Neuron (in vitro differentiated cells): ENCODE measurements at regions not wholly inside any gene's neighbourhood (a gene's known extent, or its start where the extent isn't known, plus 50 kb on each side); places are given as distances from the start of the nearest gene placed in this dataset.
"Not testable (repeated sequence)": the region's sequence is repeated elsewhere in the genome, so short reads cannot be mapped to it uniquely, and the experiment has no call there.

Experiments
- H2AFZ ChIP-seq: one replicate; pipeline ENCODE4 v1.6.1; 2013; ENCODE audit warnings: low read depth, mild to moderate bottlenecking, inconsistent platforms, low read length, moderate library complexity
- H3K27me3 ChIP-seq: one replicate; pipeline ENCODE4 v1.6.1; 2013; ENCODE audit warnings: low read length; ENCODE audit not compliant: insufficient read depth
- H3K36me3 ChIP-seq: one replicate; pipeline ENCODE4 v1.6.1; 2013; ENCODE audit warnings: low read length; ENCODE audit not compliant: insufficient read depth
- H3K4me1 ChIP-seq: one replicate; pipeline ENCODE4 v1.6.1; 2013; ENCODE audit warnings: low read length; ENCODE audit not compliant: insufficient read depth
- H3K4me3 ChIP-seq: 2 replicates; pipeline ENCODE4 v1.5.1; 2013; ENCODE audit warnings: mild to moderate bottlenecking, low read length, moderate library complexity
- H3K9me3 ChIP-seq: one replicate; pipeline ENCODE4 v1.6.1; 2013; ENCODE audit warnings: low read length

DNA sequence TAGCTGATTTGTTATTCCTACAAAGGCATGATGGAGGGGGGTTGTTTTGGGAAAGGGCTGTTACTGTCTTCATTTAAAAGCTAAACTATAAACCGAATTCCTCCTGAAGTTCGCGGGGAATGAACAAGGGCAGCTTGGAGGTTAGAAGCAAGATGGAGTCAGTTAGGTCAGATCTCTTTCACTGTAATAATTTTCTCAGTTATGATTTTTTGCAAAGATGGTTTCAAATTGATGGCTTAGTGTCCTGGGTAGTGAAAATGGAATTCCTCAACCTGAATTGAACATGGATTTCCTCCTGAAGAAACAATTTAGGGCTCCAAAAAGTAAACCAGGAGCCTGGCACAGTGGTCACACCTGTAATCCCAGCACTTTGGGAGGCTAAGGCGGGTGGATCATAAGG lies 96.6 kb upstream of the SNRPN start:
- peaks cover 17% of the 10 kb centered on the region for H3K4me1 ChIP-seq
- H3K4me3 ChIP-seq = peak overlapping the region; percentile 68
- H3K27me3 ChIP-seq, H3K36me3 ChIP-seq, H2AFZ ChIP-seq, H3K9me3 ChIP-seq: not testable (repeated sequence)

- H3K36me3 ChIP-seq = no peaks in the 10 kb centered on the region
- no peaks in the 10 kb centered on the region for H3K27me3 ChIP-seq
- peak overlapping the region; percentile 68 for H3K4me3 ChIP-seq
- H3K4me1 ChIP-seq = peaks cover 17% of the 10 kb centered on the region
- no peaks in the 10 kb centered on the region for H3K9me3 ChIP-seq
- no peak overlapping the region for H2AFZ ChIP-seq
Measured at GRCh38 chr15:24858737-24859601, 95.8 kb upstream of the SNRPN start.

- Histone ChIP-seq H3K9me3 (no peaks in the 10 kb centered on the region), H3K36me3 (no peaks in the 10 kb centered on the region), H3K27me3 (no peaks in the 10 kb centered on the region), H2AFZ (no peak overlapping the region), H3K4me3 (no peak overlapping the region), H3K4me1 (peaks cover 13% of the 10 kb centered on the region)
Measured at GRCh38 chr15:24861014-24861690, 93.6 kb upstream of the SNRPN start.

DNA sequence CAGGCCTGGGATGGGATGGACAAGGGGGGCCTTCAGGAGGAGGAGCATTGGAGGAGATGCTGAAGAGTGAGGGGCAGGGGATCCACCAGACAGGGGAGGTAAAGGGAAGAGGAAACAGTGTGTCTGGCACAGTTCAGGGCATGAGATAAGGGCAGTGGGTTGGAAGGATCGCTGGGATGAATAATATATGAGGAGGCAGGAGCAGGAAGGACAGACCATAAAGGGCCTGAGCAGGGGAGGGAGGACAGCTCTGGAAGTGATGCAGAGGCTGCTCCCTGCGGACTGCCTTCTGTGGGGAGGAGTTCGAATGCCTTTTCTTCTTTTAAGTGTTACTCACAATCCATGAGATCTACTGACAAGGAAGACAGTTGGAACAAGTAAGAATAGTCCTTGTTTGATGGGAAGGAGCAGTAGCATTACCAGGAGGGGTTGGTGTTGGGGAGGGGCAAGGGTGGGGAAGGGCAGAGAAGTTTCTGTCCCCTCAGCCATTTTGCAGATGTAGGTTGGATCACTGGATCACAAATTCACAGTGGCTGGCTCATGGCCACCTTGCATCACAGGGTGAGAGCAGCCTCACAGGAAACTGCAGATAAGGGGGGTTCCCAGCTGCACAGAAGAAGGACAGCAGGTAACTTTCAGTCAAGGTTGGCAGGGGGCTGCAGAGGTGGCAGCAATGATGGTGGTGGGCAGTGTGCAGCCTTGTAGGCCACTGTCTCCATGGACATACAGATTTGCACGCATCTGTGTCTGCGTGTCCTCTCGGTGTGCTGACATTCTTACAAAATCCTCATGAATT lies 91.9 kb upstream of the SNRPN start:
- no peak overlapping the region for H3K4me3 ChIP-seq
- H3K36me3 ChIP-seq = no peaks in the 10 kb centered on the region
- H3K9me3 ChIP-seq = no peaks in the 10 kb centered on the region
- peaks cover 7% of the 10 kb centered on the region for H3K4me1 ChIP-seq
- H3K27me3 ChIP-seq = no peaks in the 10 kb centered on the region
- H2AFZ ChIP-seq = no peak overlapping the region

DNA sequence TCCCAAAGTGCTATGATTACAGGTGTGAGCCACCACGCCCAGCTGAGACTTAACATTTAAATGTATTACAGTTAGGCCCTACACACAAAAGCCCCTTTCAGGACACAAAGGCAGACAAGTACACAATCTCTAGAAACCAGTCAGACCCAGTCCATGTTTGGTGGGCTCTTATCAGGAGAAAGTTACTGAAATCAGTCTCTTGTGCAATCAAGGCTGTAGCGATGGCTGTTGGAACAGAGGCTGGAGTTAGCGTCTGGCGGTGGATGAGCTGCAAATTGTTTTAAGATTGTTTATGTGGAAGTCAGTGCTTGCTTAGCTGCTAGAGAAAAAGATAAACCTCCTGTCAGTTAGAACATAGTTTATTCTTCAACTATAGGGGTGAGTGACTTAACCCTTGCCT lies 89.5 kb upstream of the SNRPN start:
- H3K27me3 ChIP-seq = no peaks in the 10 kb centered on the region
- no peaks in the 10 kb centered on the region for H3K36me3 ChIP-seq

GRCh38 chr15:24877174-24877573 lies 77.6 kb upstream of the SNRPN start:
- Histone ChIP-seq H2AFZ (no peak overlapping the region), H3K9me3 (peaks cover 2% of the 10 kb centered on the region), H3K27me3 (no peaks in the 10 kb centered on the region), H3K36me3 (peaks cover 3% of the 10 kb centered on the region), H3K4me1 (no peaks in the 10 kb centered on the region), H3K4me3 (no peak overlapping the region)

More for the DNA sequence above, 89.5 kb upstream of the SNRPN start:
- no peak overlapping the region for H3K4me3 ChIP-seq
- H3K4me1 ChIP-seq = no peaks in the 10 kb centered on the region
- H3K9me3 ChIP-seq = no peaks in the 10 kb centered on the region
- H2AFZ ChIP-seq = no peak overlapping the region

DNA sequence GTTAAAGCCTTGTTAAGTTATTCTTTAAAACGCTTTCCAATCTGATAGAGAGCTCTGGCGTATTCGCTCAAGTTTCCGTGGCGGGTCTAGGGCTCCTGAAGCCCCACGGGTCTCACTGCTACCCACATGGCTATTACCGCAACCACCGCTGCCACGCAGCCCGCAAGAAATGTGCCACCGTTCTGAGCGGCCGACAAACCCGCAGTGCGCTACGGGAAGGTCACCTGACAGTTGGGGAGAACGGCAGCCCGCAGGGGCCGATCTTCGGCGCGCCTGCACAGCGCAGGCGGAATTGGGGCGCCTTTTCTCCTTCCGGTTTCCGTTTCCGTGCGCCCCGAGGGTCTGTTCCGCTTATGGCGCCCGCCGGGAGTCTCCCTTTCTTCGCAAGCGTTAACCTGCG lies 76.6 kb upstream of the SNRPN start:
- Histone ChIP-seq H3K27me3 (no peaks in the 10 kb centered on the region), H3K9me3 (peaks cover 2% of the 10 kb centered on the region), H3K4me1 (no peaks in the 10 kb centered on the region), H3K4me3 (no peak overlapping the region), H2AFZ (no peak overlapping the region), H3K36me3 (peaks cover 3% of the 10 kb centered on the region)

DNA sequence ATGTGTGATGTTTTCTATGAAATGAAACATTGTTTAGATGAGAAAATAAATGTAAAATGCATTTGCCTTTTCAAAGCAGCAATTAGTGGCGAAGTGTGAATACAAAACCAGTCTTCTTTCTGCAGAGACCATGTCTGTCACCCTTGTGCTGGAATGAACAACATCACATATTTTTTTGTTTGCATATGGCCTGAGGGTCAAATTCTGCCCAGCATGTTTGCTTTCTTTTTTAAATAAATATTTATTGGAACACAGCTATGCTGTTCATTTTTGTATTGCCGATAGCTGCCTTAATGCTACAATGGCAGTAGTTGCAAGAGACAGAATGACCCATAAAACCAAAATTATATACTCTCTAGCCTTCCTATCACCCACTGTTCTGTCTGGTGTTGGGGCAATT lies 75.3 kb upstream of the SNRPN start:
- H3K4me3 ChIP-seq = no peak overlapping the region
- H3K9me3 ChIP-seq = peaks cover 2% of the 10 kb centered on the region
- H3K4me1 ChIP-seq = no peaks in the 10 kb centered on the region
- no peak overlapping the region for H2AFZ ChIP-seq
- peaks cover 3% of the 10 kb centered on the region for H3K36me3 ChIP-seq
- H3K27me3 ChIP-seq = no peaks in the 10 kb centered on the region

DNA sequence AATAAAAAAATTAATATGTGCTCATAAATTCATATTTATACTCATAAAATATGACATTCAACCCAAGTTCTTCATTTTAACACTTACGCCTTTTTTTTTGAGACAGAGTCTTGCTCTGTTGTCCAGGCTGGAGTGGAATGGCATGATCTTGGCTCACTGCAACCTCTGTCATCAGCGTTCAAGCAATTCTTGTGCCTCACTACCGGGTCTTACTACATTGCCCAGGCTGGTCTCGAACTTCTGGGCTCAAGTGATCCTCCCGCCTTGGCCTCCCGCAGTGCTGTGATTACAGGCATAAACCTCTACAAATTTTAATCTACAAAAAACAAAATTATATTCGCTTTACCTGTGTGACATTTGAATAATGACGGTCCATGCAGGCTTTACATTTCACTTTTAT lies 74.1 kb upstream of the SNRPN start:
- peaks cover 3% of the 10 kb centered on the region for H3K36me3 ChIP-seq
- H3K9me3 ChIP-seq = peaks cover 2% of the 10 kb centered on the region
- no peak overlapping the region for H3K4me3 ChIP-seq
- no peaks in the 10 kb centered on the region for H3K27me3 ChIP-seq
- no peak overlapping the region for H2AFZ ChIP-seq
- H3K4me1 ChIP-seq = no peaks in the 10 kb centered on the region

- H3K36me3 ChIP-seq = peaks cover 4% of the 10 kb centered on the region
- H3K27me3 ChIP-seq = no peaks in the 10 kb centered on the region
- H3K4me1 ChIP-seq = no peaks in the 10 kb centered on the region
- H2AFZ ChIP-seq = no peak overlapping the region
- no peaks in the 10 kb centered on the region for H3K9me3 ChIP-seq
- no peak overlapping the region for H3K4me3 ChIP-seq
Measured at GRCh38 chr15:24886538-24886937, 68.2 kb upstream of the SNRPN start.

DNA sequence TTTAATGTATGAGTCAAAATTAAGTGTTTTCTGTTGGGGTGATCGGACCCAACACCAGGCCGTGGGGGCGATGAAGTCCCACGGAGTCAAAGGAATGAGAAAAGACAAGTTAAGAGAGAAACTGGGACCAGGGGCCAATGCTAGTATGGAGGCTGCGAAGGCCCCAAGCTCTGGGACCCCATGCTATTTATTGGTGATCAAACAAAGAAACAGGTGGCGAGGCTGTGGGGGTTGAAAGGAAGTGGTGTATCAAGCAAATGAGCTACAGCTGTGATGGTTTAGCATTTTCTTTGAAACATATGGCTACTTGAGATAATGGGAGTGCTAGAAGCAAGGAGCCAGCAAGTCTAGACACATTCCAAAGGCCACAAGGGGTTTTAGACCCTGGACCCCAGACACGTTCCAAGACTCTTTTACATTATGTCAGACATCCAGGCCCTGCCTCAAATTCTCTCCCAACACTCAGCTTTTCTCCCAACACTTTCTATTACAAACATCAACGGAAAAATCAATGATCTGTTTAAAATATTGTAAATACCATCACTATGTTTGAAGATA lies 56.0 kb upstream of the SNRPN start:
- Histone ChIP-seq H2AFZ (no peak overlapping the region), H3K36me3 (peaks cover 8% of the 10 kb centered on the region), H3K4me1 (peaks cover 10% of the 10 kb centered on the region), H3K9me3 (no peaks in the 10 kb centered on the region), H3K27me3 (no peaks in the 10 kb centered on the region), H3K4me3 (no peak overlapping the region)

GRCh38 chr15:24899367-24899766 lies 55.4 kb upstream of the SNRPN start:
- Histone ChIP-seq H3K36me3 (peaks cover 8% of the 10 kb centered on the region), H3K9me3 (no peaks in the 10 kb centered on the region), H3K4me1 (peaks cover 10% of the 10 kb centered on the region), H3K27me3 (no peaks in the 10 kb centered on the region), H2AFZ (no peak overlapping the region), H3K4me3 (no peak overlapping the region)

GRCh38 chr15:24899795-24900194 lies 55.0 kb upstream of the SNRPN start:
- Histone ChIP-seq H3K4me3 (no peak overlapping the region), H2AFZ (no peak overlapping the region), H3K36me3 (peaks cover 4% of the 10 kb centered on the region), H3K4me1 (peaks cover 10% of the 10 kb centered on the region), H3K27me3 (no peaks in the 10 kb centered on the region), H3K9me3 (no peaks in the 10 kb centered on the region)
